DMS153 (cell line): ENCODE measurements at regions not wholly inside any gene's neighbourhood (a gene's known extent, or its start where the extent isn't known, plus 50 kb on each side); places are given as distances from the start of the nearest gene placed in this dataset.

Experiments used
- DNase-seq: peaks from one replicate; lab custom pipeline; 2025; lab: John Stamatoyannopoulos, UW

- DNase-seq = no peak
These were observed 61.5 kb upstream of the AP1S2 start for GRCh38 chrX:15915959-15916703.

- DNase-seq = no peak
These were observed 59.9 kb upstream of the AP1S2 start for GRCh38 chrX:15914486-15914885.

- no peak for DNase-seq
These were observed 58.5 kb upstream of the AP1S2 start for GRCh38 chrX:15913146-15913545.

GRCh38 chrX:15911734-15912550 lies 57.3 kb upstream of the AP1S2 start:
- DNase-seq = no peak

- DNase-seq = no peak
These were observed 55.0 kb upstream of the AP1S2 start for GRCh38 chrX:15909605-15910004.

GRCh38 chrX:15908603-15909290 lies 54.1 kb upstream of the AP1S2 start:
- DNase-seq = no peak

- no peak for DNase-seq
These were observed 51.7 kb upstream of the AP1S2 start for GRCh38 chrX:15906041-15906943.
